ENCODE measurements at regions not wholly inside any gene's neighbourhood (a gene's known extent, or its start where the extent isn't known, plus 50 kb on each side); places are given as distances from the start of the nearest gene placed in this dataset.
"Not testable (repeated sequence)": the region's sequence is repeated elsewhere in the genome, so short reads cannot be mapped to it uniquely, and the experiment has no call there.

GRCh38 chr19:20287070-20287469, 120.1 kb downstream of the ZNF486 start:
- no peak for DNase-seq

- not testable (repeated sequence) for DNase-seq
Measured at GRCh38 chr19:20285876-20286275, 118.9 kb downstream of the ZNF486 start.

GRCh38 chr19:20279516-20279915, 112.5 kb downstream of the ZNF486 start:
- DNase-seq, result no peak

- DNase-seq, result peak; percentile 54
Measured at GRCh38 chr19:20278342-20278741, 111.3 kb downstream of the ZNF486 start.

- DNase-seq, result not testable (repeated sequence)
Measured at GRCh38 chr19:20276732-20277082, 109.7 kb downstream of the ZNF486 start.

- no peak for DNase-seq
Measured at GRCh38 chr19:20276011-20276731, 109.2 kb downstream of the ZNF486 start.

- no peak for DNase-seq
Measured at GRCh38 chr19:20273951-20274570, 107.0 kb downstream of the ZNF486 start.

GRCh38 chr19:20273376-20273775, 106.4 kb downstream of the ZNF486 start:
- no peak for DNase-seq

- not testable (repeated sequence) for DNase-seq
Measured at GRCh38 chr19:20272627-20273010, 105.6 kb downstream of the ZNF486 start.

- DNase-seq, result not testable (repeated sequence)
Measured at GRCh38 chr19:20271927-20272626, 105.1 kb downstream of the ZNF486 start.

GRCh38 chr19:20271215-20271926, 104.4 kb downstream of the ZNF486 start:
- no peak for DNase-seq

GRCh38 chr19:20269461-20269860, 102.4 kb downstream of the ZNF486 start:
- DNase-seq, result no peak

- not testable (repeated sequence) for DNase-seq
Measured at GRCh38 chr19:20261513-20261912, 94.5 kb downstream of the ZNF486 start.

GRCh38 chr19:20260738-20261137, 93.7 kb downstream of the ZNF486 start:
- not testable (repeated sequence) for DNase-seq

- no peak for DNase-seq
Measured at GRCh38 chr19:20259615-20260014, 92.6 kb downstream of the ZNF486 start.

GRCh38 chr19:20256606-20257005, 89.6 kb downstream of the ZNF486 start:
- DNase-seq, result no peak

- no peak for DNase-seq
Measured at GRCh38 chr19:20254121-20254520, 87.1 kb downstream of the ZNF486 start.

- no peak for DNase-seq
Measured at GRCh38 chr19:20252613-20253012, 85.6 kb downstream of the ZNF486 start.

GRCh38 chr19:20250627-20251026, 83.6 kb downstream of the ZNF486 start:
- no peak for DNase-seq

GRCh38 chr19:20250121-20250520, 83.1 kb downstream of the ZNF486 start:
- no peak for DNase-seq
